HCT116 (cell line): ENCODE measurements at regions not wholly inside any gene's neighbourhood (a gene's known extent, or its start where the extent isn't known, plus 50 kb on each side); places are given as distances from the start of the nearest gene placed in this dataset.

ENCODE experiments used
- ATAC-seq: fragments of 200-7000 bp; cut with Tn5 transposase; 2 replicates; pipeline ENCODE4 v1.9.1; 2020; ENCODE audit warnings: mild to moderate bottlenecking, moderate library complexity
- BruUV-seq: library from RNA; stranded (reverse); fragments of 400-500 nt; replicated peaks from 2 replicates; lab custom pipeline; 2021; lab: Mats Ljungman, UMichigan
- CTCF ChIA-PET: fragments of 300-600 bp; sonication (Branson Sonifier 250); formaldehyde crosslinking; loops from one replicate; lab custom pipeline; 2021; ENCODE audit warnings: antibody characterized with exemption; lab: Charles Lee
- POLR2A ChIA-PET: fragments of 300-600, 350-600 bp; sonication (Branson Sonifier 250); formaldehyde crosslinking; loops from one replicate; lab custom pipeline; 2021; ENCODE audit warnings: antibody characterized with exemption; lab: Charles Lee
- RAD21 ChIA-PET, 2 experiments: fragments of 300-600 bp; sonication (Branson Sonifier 250); formaldehyde crosslinking; loops; one replicate each; lab custom pipeline; 2023; ENCODE audit warnings: low total read pairs in 2 of 2; ENCODE audit not compliant: uncharacterized antibody in 2 of 2, unreplicated experiment in 2 of 2, low non-redundant PET in 1 of 2; lab: Charles Lee
- DNase-seq: peaks from one replicate; pipeline ENCODE4 v3.0.0-alpha.2; 2010; ENCODE audit warnings: low read depth, low spot score
- H2AFZ ChIP-seq: fragments of 200-600 bp; shearing (Covaris generic), sonication (generic); 2 replicates; pipeline ENCODE4 v1.6.1; 2017; ENCODE audit warnings: low read depth, mixed run types, mixed read lengths, antibody characterized with exemption, low read length; ENCODE audit not compliant: poor library complexity, severe bottlenecking
- H3K27ac ChIP-seq: 2 replicates; pipeline ENCODE4 v1.5.1; 2012; ENCODE audit warnings: low read depth, low read length
- H3K27me3 ChIP-seq: fragments of 200-600 bp; sonication (generic); 2 replicates; pipeline ENCODE4 v1.6.1; 2016; ENCODE audit warnings: mixed run types, low read length, mixed read lengths; ENCODE audit not compliant: insufficient read depth
- H3K36me3 ChIP-seq, 2 experiments: fragments of 200-500 bp in 1 of 2; fragments of 200-600 bp in 1 of 2; sonication (Bioruptor generic) in 1 of 2; sonication (generic) in 1 of 2; 2 replicates each; pipeline versions ENCODE4 v1.5.1 to v1.6.1; 2014 to 2016; ENCODE audit warnings: low read length in 2 of 2, inconsistent platforms in 1 of 2, mixed read lengths in 1 of 2, mixed run types in 1 of 2; ENCODE audit not compliant: insufficient read depth in 2 of 2, control insufficient read depth in 1 of 2
- H3K4me1 ChIP-seq, 2 experiments: fragments of 200-600 bp in 1 of 2; sonication (generic) in 1 of 2; 2 replicates each; pipeline versions ENCODE4 v1.5.1 to v1.6.1; 2012 to 2017; ENCODE audit warnings: low read length in 2 of 2, inconsistent platforms in 1 of 2, mild to moderate bottlenecking in 1 of 2, mixed read lengths in 1 of 2, mixed run types in 1 of 2, moderate library complexity in 1 of 2; ENCODE audit not compliant: insufficient read depth in 2 of 2, control insufficient read depth in 1 of 2
- H3K4me2 ChIP-seq: fragments of 200-600 bp; sonication (generic); 2 replicates; pipeline ENCODE4 v1.6.1; 2017; ENCODE audit warnings: mixed run types, low read length, mixed read lengths
- H3K4me3 ChIP-seq, 2 experiments: fragments of 200-600 bp in 1 of 2; sonication (generic) in 1 of 2; replicated peaks in 1 of 2; 2 replicates each; pipeline ENCODE4 v1.5.1; 2011 to 2016; ENCODE audit warnings: low read length in 2 of 2, control low read depth in 1 of 2, low read depth in 1 of 2, mild to moderate bottlenecking in 1 of 2, mixed read lengths in 1 of 2, mixed run types in 1 of 2
- H3K79me2 ChIP-seq: fragments of 200-600 bp; sonication (generic); 2 replicates; pipeline ENCODE4 v1.6.1; 2017; ENCODE audit warnings: mild to moderate bottlenecking, mixed run types, low read length, moderate library complexity, mixed read lengths; ENCODE audit not compliant: insufficient read depth
- H3K9ac ChIP-seq: fragments of 200-600 bp; sonication (generic); 2 replicates; pipeline ENCODE4 v1.6.1; 2016; ENCODE audit warnings: low read length, mixed read lengths
- H3K9me2 ChIP-seq: fragments of 200-600 bp; sonication (generic), shearing (Covaris generic); 2 replicates; pipeline ENCODE4 v1.6.1; 2017; ENCODE audit warnings: mixed run types, mild to moderate bottlenecking, moderate library complexity; ENCODE audit not compliant: insufficient read depth
- H3K9me3 ChIP-seq, 2 experiments: fragments of 200-500 bp in 1 of 2; fragments of 200-600 bp in 1 of 2; sonication (Bioruptor generic) in 1 of 2; sonication (generic) in 1 of 2; 2 replicates each; pipeline ENCODE4 v1.6.1; 2014 to 2017; ENCODE audit warnings: low read length in 2 of 2, mixed read lengths in 2 of 2, inconsistent platforms in 1 of 2, low read depth in 1 of 2, mild to moderate bottlenecking in 1 of 2, mixed run types in 1 of 2, moderate library complexity in 1 of 2; ENCODE audit not compliant: control insufficient read depth in 1 of 2, insufficient read depth in 1 of 2
- H4K20me1 ChIP-seq: fragments of 200-600 bp; sonication (generic), shearing (Covaris generic); 2 replicates; pipeline ENCODE4 v1.6.1; 2017; ENCODE audit warnings: mixed run types, mild to moderate bottlenecking, moderate library complexity; ENCODE audit not compliant: insufficient read depth
- CEBPB ChIP-seq: IDR thresholded peaks from 2 replicates; pipeline ENCODE4 v1.6.1; 2012; ENCODE audit warnings: low read depth
- EGR1 ChIP-seq: IDR thresholded peaks from 2 replicates; pipeline ENCODE4 v1.6.1; 2012; ENCODE audit warnings: low read depth
- ELF1 ChIP-seq: IDR thresholded peaks from 2 replicates; pipeline ENCODE4 v1.6.1; 2012; ENCODE audit warnings: low read depth, borderline replicate concordance
- EZH2 ChIP-seq: fragments of 200-600 bp; sonication (generic); IDR thresholded peaks from 2 replicates; pipeline ENCODE4 v1.6.1; 2017; ENCODE audit warnings: antibody characterized with exemption, mixed run types
- FOSL1 ChIP-seq: IDR thresholded peaks from 2 replicates; pipeline ENCODE4 v1.6.1; 2012; ENCODE audit warnings: low read depth
- POLR2A ChIP-seq: IDR thresholded peaks from 2 replicates; pipeline ENCODE4 v1.7.0; 2011; ENCODE audit warnings: borderline replicate concordance; ENCODE audit not compliant: insufficient read depth, insufficient read length; ENCODE audit errors: extremely low read depth
- POLR2AphosphoS5 ChIP-seq: IDR thresholded peaks from 2 replicates; pipeline ENCODE4 v1.6.1; 2011; ENCODE audit warnings: mild to moderate bottlenecking, low read depth, low read length, moderate library complexity
- RAD21 ChIP-seq: IDR thresholded peaks from 2 replicates; pipeline ENCODE4 v1.6.1; 2012; ENCODE audit warnings: low read depth, mild to moderate bottlenecking
- SRF ChIP-seq: IDR thresholded peaks from 2 replicates; pipeline ENCODE4 v1.6.1; 2012; ENCODE audit warnings: low read depth
- TCF7L2 ChIP-seq: IDR thresholded peaks from 2 replicates; pipeline ENCODE4 v1.7.0; 2011; ENCODE audit warnings: borderline replicate concordance, inconsistent platforms; ENCODE audit not compliant: insufficient read depth, insufficient read length; ENCODE audit errors: extremely low read depth
- YY1 ChIP-seq: IDR thresholded peaks from 2 replicates; pipeline ENCODE4 v1.6.1; 2011; ENCODE audit warnings: low read length, low read depth, moderate library complexity, mild to moderate bottlenecking; ENCODE audit not compliant: insufficient replicate concordance; ENCODE audit errors: extremely low read depth
- ZFX ChIP-seq: fragments of 450-650 bp; IDR thresholded peaks from 2 replicates; pipeline ENCODE4 v1.6.1; 2017
- ZNF274 ChIP-seq: fragments of 200-500 bp; sonication (Bioruptor generic); IDR thresholded peaks from 2 replicates; pipeline ENCODE4 v1.6.1; 2014; ENCODE audit warnings: mild to moderate bottlenecking, low read depth, low read length, inconsistent platforms
- intact Hi-C: fragments of 100-400 bp; cut with micrococcal nuclease; formaldehyde crosslinking; loops from 2 replicates; pipeline ENCODE4 v1.10.0; 2022
- TF ChIP-seq, protein P1 (sequence below), 3 experiments: fragments of 200-600 bp in 1 of 3; sonication (generic) in 1 of 3; IDR thresholded peaks in 2 of 3; conservative IDR thresholded peaks in 1 of 3; 2 replicates each; pipeline ENCODE4 v1.5.1; 2012 to 2017; ENCODE audit warnings: low read depth in 2 of 3, low read length in 2 of 3, antibody characterized with exemption in 1 of 3, borderline replicate concordance in 1 of 3, control low read depth in 1 of 3, mild to moderate bottlenecking in 1 of 3, mixed read lengths in 1 of 3, mixed run types in 1 of 3, moderate library complexity in 1 of 3; ENCODE audit not compliant: insufficient read depth in 1 of 3
- TF ChIP-seq, protein P2 (sequence below): IDR thresholded peaks from 2 replicates; pipeline ENCODE4 v1.6.1; 2012

DNA sequence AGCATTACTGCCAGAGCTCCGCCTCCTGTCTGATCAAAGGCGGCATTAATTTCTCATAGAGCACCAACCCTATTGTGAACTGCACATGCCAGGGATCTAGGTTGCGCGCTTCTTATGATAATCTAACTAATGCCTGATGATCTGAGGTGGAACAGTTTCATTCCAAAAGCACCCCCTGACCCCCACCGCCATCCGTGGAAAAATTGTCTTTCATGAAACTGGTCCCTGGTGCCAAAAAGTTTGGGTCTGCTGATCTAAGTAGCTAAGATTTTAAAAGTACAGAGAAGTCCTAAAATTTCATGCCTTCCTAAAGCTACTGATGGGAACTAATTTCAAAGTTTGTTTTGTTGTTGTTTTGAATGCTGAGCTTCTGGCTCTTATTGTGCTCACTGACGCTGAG, 281.6 kb downstream of the PRL start (continued):
- TF ChIP-seq, protein P1, sequence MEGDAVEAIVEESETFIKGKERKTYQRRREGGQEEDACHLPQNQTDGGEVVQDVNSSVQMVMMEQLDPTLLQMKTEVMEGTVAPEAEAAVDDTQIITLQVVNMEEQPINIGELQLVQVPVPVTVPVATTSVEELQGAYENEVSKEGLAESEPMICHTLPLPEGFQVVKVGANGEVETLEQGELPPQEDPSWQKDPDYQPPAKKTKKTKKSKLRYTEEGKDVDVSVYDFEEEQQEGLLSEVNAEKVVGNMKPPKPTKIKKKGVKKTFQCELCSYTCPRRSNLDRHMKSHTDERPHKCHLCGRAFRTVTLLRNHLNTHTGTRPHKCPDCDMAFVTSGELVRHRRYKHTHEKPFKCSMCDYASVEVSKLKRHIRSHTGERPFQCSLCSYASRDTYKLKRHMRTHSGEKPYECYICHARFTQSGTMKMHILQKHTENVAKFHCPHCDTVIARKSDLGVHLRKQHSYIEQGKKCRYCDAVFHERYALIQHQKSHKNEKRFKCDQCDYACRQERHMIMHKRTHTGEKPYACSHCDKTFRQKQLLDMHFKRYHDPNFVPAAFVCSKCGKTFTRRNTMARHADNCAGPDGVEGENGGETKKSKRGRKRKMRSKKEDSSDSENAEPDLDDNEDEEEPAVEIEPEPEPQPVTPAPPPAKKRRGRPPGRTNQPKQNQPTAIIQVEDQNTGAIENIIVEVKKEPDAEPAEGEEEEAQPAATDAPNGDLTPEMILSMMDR (IDR thresholded peaks at IDR 0.05 in 2 of 3, conservative IDR thresholded peaks at IDR 0.05 in 1 of 3; ENCODE audit: borderline replicate concordance in 1 of 3, insufficient read depth in 1 of 3, low read depth in 2 of 3, low read length in 2 of 3), result no peak
- TF ChIP-seq SRF, result no peak
- no peak for TF ChIP-seq RAD21
- no peak for TF ChIP-seq FOSL1
- no peak for TF ChIP-seq EZH2
- no peak for TF ChIP-seq ELF1
- TF ChIP-seq YY1, result no peak
- no peak for TF ChIP-seq POLR2AphosphoS5
- TF ChIP-seq EGR1, result no peak
- TF ChIP-seq ZFX, result no peak
- TF ChIP-seq, all 23 proteins: peak for 0

DNA sequence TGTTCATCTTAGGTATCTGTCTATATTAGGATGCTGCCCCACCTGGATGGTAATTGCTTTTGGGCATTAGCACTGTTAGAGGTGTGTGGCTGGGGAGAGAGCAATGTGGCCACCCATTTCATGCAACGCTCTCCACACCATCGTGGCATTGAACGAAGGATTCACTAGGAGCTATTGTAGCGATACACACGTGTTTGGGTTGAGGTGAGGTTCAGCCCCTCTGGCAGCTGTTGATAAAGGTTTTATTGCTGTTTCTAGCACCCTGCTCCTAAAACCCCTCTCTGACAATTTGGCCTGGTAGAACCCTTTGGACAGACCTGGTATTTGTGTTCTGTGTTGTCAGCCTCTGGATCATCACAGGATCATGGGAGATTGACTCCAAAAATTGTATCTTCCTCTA, 280.9 kb downstream of the PRL start:
- H3K27ac ChIP-seq, result no peak overlapping the region
- H3K9me2 ChIP-seq, result no peaks in the 10 kb centered on the region
- no peaks in the 10 kb centered on the region for H3K36me3 ChIP-seq
- RAD21 ChIA-PET, result no interaction called here
- DNase-seq (no peak), ATAC-seq (no peak)
- intact Hi-C loops, result no loop called here
- no peaks in the 10 kb centered on the region for H3K79me2 ChIP-seq
- POLR2A ChIA-PET, result no interaction called here
- 0 out of 2 replicates have a peak, but pooled peaks cover 5% of the 10 kb centered on the region for H3K27me3 ChIP-seq
- CTCF ChIA-PET, result no interaction called here
- no peak overlapping the region for H3K4me2 ChIP-seq
- no peak for TF ChIP-seq EGR1
- no peak for TF ChIP-seq TCF7L2
- no peak for TF ChIP-seq POLR2A
- TF ChIP-seq YY1, result no peak
- no peak for TF ChIP-seq CEBPB
- TF ChIP-seq ZFX, result no peak
- TF ChIP-seq RAD21, result no peak
- TF ChIP-seq, protein P1 (IDR thresholded peaks at IDR 0.05 in 2 of 3, conservative IDR thresholded peaks at IDR 0.05 in 1 of 3; ENCODE audit: borderline replicate concordance in 1 of 3, insufficient read depth in 1 of 3, low read depth in 2 of 3, low read length in 2 of 3), result no peak
- no peak for TF ChIP-seq FOSL1
- TF ChIP-seq EZH2, result no peak
- TF ChIP-seq ZNF274, result no peak
- no peak for TF ChIP-seq ELF1
- TF ChIP-seq, protein P2, sequence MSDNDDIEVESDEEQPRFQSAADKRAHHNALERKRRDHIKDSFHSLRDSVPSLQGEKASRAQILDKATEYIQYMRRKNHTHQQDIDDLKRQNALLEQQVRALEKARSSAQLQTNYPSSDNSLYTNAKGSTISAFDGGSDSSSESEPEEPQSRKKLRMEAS, result no peak
- no peaks in the 10 kb centered on the region for H3K9me3 ChIP-seq
- no peak overlapping the region for H3K4me3 ChIP-seq
- H3K9ac ChIP-seq, result no peak overlapping the region
- H3K4me1 ChIP-seq, result no peaks in the 10 kb centered on the region
- BruUV-seq, result no TSS peak
- no peak overlapping the region for H2AFZ ChIP-seq
- no peaks in the 10 kb centered on the region for H4K20me1 ChIP-seq
